A549 (cell line): ENCODE measurements at regions not wholly inside any gene's neighbourhood (a gene's known extent, or its start where the extent isn't known, plus 50 kb on each side); places are given as distances from the start of the nearest gene placed in this dataset.
A peak's percentile ranks its signal among the peaks of the same experiment; 100 is the strongest.

Source experiments
- ATAC-seq, 2 experiments: fragments of 200-7000 bp in 1 of 2; fragments of >200 bp in 1 of 2; cut with Nextera tagmentation in 1 of 2; cut with Tn5 transposase in 1 of 2; 3 replicates each; pipeline versions ENCODE4 v1.8.0 to v1.9.1; 2018 to 2020; ENCODE audit warnings: mild to moderate bottlenecking in 1 of 2, moderate library complexity in 1 of 2
- CTCF ChIA-PET: fragments of 300-600 bp; sonication (Branson Sonifier 250); formaldehyde crosslinking; extraction: SDS; loops from one replicate; lab custom pipeline; 2021; ENCODE audit warnings: antibody characterized with exemption, inconsistent platforms; lab: Yijun Ruan, JAX
- POLR2A ChIA-PET: fragments of 350-600 bp; formaldehyde crosslinking; extraction: SDS; loops from one replicate; lab custom pipeline; 2021; ENCODE audit warnings: antibody characterized with exemption, inconsistent platforms; lab: Yijun Ruan, JAX
- DNase-seq, 2 experiments: peaks; one replicate each; pipeline versions ENCODE4 v3.0.0 to v3.0.0-alpha.2; 2011 to 2016; ENCODE audit warnings: low read depth in 1 of 2, low spot score in 1 of 2
- FAIRE-seq: peaks from 2 replicates; lab custom pipeline; 2011; peaks lifted over from hg19 to GRCh38; lab: Jason Lieb, UNC
- H3K27ac ChIP-seq, 2 experiments: fragments of >200 bp; sonication (Bioruptor Twin); formaldehyde crosslinking; 3 replicates each; pipeline ENCODE4 v1.5.1; 2016 to 2017
- H3K4me1 ChIP-seq: fragments of >200 bp; sonication (Bioruptor Twin); formaldehyde crosslinking; 3 replicates; pipeline ENCODE4 v1.6.1; 2016
- H3K4me2 ChIP-seq: fragments of >200 bp; sonication (Bioruptor Twin); formaldehyde crosslinking; 3 replicates; pipeline ENCODE4 v1.6.1; 2016
- H3K4me3 ChIP-seq: fragments of >200 bp; sonication (Bioruptor Twin); formaldehyde crosslinking; 3 replicates; pipeline ENCODE4 v1.5.1; 2016
- H3K9me3 ChIP-seq: fragments of >200 bp; sonication (Bioruptor Twin); formaldehyde crosslinking; 3 replicates; pipeline ENCODE4 v1.6.1; 2016
- BCL3 ChIP-seq: fragments of >200 bp; sonication (Bioruptor Twin); formaldehyde crosslinking; IDR thresholded peaks from 3 replicates; pipeline ENCODE4 v1.6.1; 2016
- CHD2 ChIP-seq: fragments of 150-350 bp; IDR thresholded peaks from 2 replicates; pipeline ENCODE4 v1.6.1; 2014; ENCODE audit warnings: low read length; ENCODE audit not compliant: partially characterized antibody
- EHF ChIP-seq: fragments of 250-450 bp; sonication (Bioruptor Pico); IDR thresholded peaks from 2 replicates; pipeline ENCODE4 v1.5.0; 2020; ENCODE audit warnings: mild to moderate bottlenecking
- FOSB ChIP-seq: fragments of 250-450 bp; sonication (Bioruptor Pico); IDR thresholded peaks from 2 replicates; pipeline ENCODE4 v1.5.0; 2020; ENCODE audit warnings: mild to moderate bottlenecking, moderate library complexity
- FOSL2 ChIP-seq, 2 experiments: fragments of 450-650 bp in 1 of 2; fragments of >200 bp in 1 of 2; sonication (Bioruptor Twin) in 1 of 2; formaldehyde crosslinking; IDR thresholded peaks; 2 replicates each; pipeline versions ENCODE4 v1.5.0 to v1.6.1; 2016 to 2020; ENCODE audit warnings: mild to moderate bottlenecking in 1 of 2, moderate library complexity in 1 of 2
- GATA3 ChIP-seq: IDR thresholded peaks from 2 replicates; pipeline ENCODE4 v1.6.1; 2012; ENCODE audit warnings: borderline replicate concordance
- JUN ChIP-seq, 2 experiments: fragments of >200 bp; sonication (Bioruptor Twin); formaldehyde crosslinking; IDR thresholded peaks; 2 replicates in 1 of 2; 3 replicates in 1 of 2; pipeline ENCODE4 v1.6.1; 2016 to 2017
- KDM1A ChIP-seq: fragments of 200-600 bp; sonication (generic); IDR thresholded peaks from 2 replicates; pipeline ENCODE4 v1.6.1; 2016; ENCODE audit warnings: low read depth, mild to moderate bottlenecking
- MAFK ChIP-seq: fragments of 450-650 bp; IDR thresholded peaks from 2 replicates; pipeline ENCODE4 v1.6.1; 2014; ENCODE audit not compliant: partially characterized antibody
- NFE2L2 ChIP-seq: fragments of 150-350 bp; conservative IDR thresholded peaks from 2 replicates; pipeline ENCODE4 v1.6.1; 2014; ENCODE audit warnings: low read length
- POLR2A ChIP-seq: IDR thresholded peaks from 2 replicates; pipeline ENCODE4 v1.6.1; 2012; ENCODE audit warnings: mild to moderate bottlenecking, low read length
- RAD21 ChIP-seq, 2 experiments: fragments of >200 bp in 1 of 2; sonication (Bioruptor Twin) in 1 of 2; formaldehyde crosslinking in 1 of 2; IDR thresholded peaks in 1 of 2; conservative IDR thresholded peaks in 1 of 2; 2 replicates in 1 of 2; 3 replicates in 1 of 2; pipeline ENCODE4 v1.6.1; 2012 to 2018; ENCODE audit warnings: inconsistent platforms in 1 of 2
- RFX5 ChIP-seq: fragments of 450-650 bp; IDR thresholded peaks from 2 replicates; pipeline ENCODE4 v1.7.1; 2014; ENCODE audit warnings: antibody characterized with exemption, mild to moderate bottlenecking, moderate library complexity
- SMC3 ChIP-seq: fragments of >200 bp; sonication (Bioruptor Twin); formaldehyde crosslinking; IDR thresholded peaks from 3 replicates; pipeline ENCODE4 v1.6.1; 2018; ENCODE audit warnings: inconsistent platforms
- SREBF2 ChIP-seq: fragments of 450-650 bp; IDR thresholded peaks from 2 replicates; pipeline ENCODE4 v1.6.1; 2014; ENCODE audit warnings: mild to moderate bottlenecking, moderate library complexity
- USF2 ChIP-seq: fragments of 450-650 bp; IDR thresholded peaks from 2 replicates; pipeline ENCODE4 v1.6.1; 2014; ENCODE audit warnings: antibody characterized with exemption
- ZSCAN20 ChIP-seq: fragments of 250-450 bp; sonication (Bioruptor Pico); IDR thresholded peaks from 2 replicates; pipeline ENCODE4 v1.8.0; 2022; ENCODE audit warnings: mild to moderate bottlenecking, moderate library complexity
- WGBS: methylation state at CpG from one replicate; pipeline ENCODE4 v1.1.6; 2017; ENCODE audit errors: missing lambda C conversion rate; 5-methylcytosine and 5-hydroxymethylcytosine counted together
- TF ChIP-seq, protein P1 (sequence below): IDR thresholded peaks from 2 replicates; pipeline ENCODE4 v1.6.1; 2012
- TF ChIP-seq, protein P2 (sequence below): fragments of >200 bp; sonication (Bioruptor Twin); formaldehyde crosslinking; IDR thresholded peaks from 3 replicates; pipeline ENCODE4 v1.5.1; 2016

DNA sequence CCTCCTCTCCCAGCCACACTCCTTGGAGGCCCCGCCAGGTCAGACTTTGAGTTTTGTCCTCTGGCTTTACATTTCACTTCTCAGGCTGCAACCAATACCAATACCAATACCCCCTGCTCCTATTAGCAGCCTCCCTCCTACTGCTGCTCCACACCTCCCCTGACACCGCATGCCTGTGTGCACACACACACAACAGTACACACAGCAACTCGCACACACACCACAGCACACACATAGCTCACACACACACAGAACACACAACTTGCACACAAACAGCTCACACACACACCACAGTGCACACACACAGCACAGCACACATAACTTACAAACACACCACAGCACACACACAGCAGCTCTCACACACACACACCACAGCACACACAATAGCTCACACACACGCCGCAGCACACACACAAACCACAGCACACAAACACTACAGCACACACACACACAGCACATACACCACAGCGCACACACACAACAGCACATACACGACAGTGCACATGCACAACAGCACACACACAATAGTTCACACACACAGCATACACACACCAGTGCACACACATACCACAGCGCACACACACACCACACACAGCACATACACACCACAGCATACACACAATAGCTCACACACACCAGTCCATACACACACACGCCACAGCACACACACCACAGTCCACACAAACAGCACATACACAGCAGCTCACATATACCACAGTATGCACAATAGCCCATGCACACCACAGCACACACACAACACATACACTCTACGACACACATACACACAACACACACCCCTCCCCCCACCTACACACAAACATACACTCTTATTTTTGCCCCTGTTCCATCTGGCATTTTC lies 204.7 kb downstream of the UACA start:
- no peak for FAIRE-seq
- CTCF ChIA-PET: interaction anchor here (1.3 to 1.4 kb wide), 2 partner anchors 10 to 27 kb away, joined by 4 to 6 read pairs; no protein-coding TSS in a partner anchor
- H3K4me3 ChIP-seq: no peak overlapping the region
- H3K27ac ChIP-seq: no peak overlapping the region
- H3K9me3 ChIP-seq: no peaks in the 10 kb centered on the region
- WGBS: 85% methylated on average over 10 of the region's 10 CpGs
- no peak for TF ChIP-seq ZSCAN20 (CRISPR knock-in tag)
- TF ChIP-seq KDM1A: no peak
- no peak for TF ChIP-seq NFE2L2
- no peak; the same call in 1 of the 2 replicates for TF ChIP-seq POLR2A
- no peak for TF ChIP-seq EHF (CRISPR knock-in tag)
- DNase-seq: no peak
- no peak overlapping the region for H3K4me2 ChIP-seq
- POLR2A ChIA-PET: no interaction called here
- no peaks in the 10 kb centered on the region for H3K4me1 ChIP-seq
- ATAC-seq: no peak; a peak in 1 of 6 replicates

- Histone ChIP-seq H3K4me2 (no peak overlapping the region), H3K9me3 (no peaks in the 10 kb centered on the region), H3K4me3 (no peak overlapping the region), H3K4me1 (no peaks in the 10 kb centered on the region), H3K27ac (no peak overlapping the region)
- POLR2A ChIA-PET: no interaction called here
- DNase-seq: no peak
- no peak for FAIRE-seq
- peak; percentile 44 to 64; a peak in 5 of 6 replicates for ATAC-seq
- WGBS: 73% methylated on average over 3 of the region's 3 CpGs
- TF ChIP-seq RAD21 (conservative IDR thresholded peaks at IDR 0.05 in 1 of 2, IDR thresholded peaks at IDR 0.05 in 1 of 2) (no peak), FOSL2 (IDR thresholded peaks at IDR 0.05) (no peak), FOSL2 (CRISPR knock-in tag; IDR thresholded peaks at IDR 0.05) (no peak), USF2 (no peak), RFX5 (no peak), SREBF2 (no peak), FOSB (CRISPR knock-in tag) (no peak), ZSCAN20 (CRISPR knock-in tag) (no peak), MAFK (no peak), JUN (IDR thresholded peaks at IDR 0.05) (no peak), GATA3 (no peak), BCL3 (no peak), POLR2A (no peak), SMC3 (no peak), CHD2 (no peak)
- TF ChIP-seq, protein P1, sequence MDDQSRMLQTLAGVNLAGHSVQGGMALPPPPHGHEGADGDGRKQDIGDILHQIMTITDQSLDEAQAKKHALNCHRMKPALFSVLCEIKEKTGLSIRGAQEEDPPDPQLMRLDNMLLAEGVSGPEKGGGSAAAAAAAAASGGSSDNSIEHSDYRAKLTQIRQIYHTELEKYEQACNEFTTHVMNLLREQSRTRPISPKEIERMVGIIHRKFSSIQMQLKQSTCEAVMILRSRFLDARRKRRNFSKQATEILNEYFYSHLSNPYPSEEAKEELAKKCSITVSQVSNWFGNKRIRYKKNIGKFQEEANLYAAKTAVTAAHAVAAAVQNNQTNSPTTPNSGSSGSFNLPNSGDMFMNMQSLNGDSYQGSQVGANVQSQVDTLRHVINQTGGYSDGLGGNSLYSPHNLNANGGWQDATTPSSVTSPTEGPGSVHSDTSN: no peak
- TF ChIP-seq, protein P2, sequence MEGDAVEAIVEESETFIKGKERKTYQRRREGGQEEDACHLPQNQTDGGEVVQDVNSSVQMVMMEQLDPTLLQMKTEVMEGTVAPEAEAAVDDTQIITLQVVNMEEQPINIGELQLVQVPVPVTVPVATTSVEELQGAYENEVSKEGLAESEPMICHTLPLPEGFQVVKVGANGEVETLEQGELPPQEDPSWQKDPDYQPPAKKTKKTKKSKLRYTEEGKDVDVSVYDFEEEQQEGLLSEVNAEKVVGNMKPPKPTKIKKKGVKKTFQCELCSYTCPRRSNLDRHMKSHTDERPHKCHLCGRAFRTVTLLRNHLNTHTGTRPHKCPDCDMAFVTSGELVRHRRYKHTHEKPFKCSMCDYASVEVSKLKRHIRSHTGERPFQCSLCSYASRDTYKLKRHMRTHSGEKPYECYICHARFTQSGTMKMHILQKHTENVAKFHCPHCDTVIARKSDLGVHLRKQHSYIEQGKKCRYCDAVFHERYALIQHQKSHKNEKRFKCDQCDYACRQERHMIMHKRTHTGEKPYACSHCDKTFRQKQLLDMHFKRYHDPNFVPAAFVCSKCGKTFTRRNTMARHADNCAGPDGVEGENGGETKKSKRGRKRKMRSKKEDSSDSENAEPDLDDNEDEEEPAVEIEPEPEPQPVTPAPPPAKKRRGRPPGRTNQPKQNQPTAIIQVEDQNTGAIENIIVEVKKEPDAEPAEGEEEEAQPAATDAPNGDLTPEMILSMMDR: no peak
- TF ChIP-seq, all 56 proteins: peak for 0
- CTCF ChIA-PET: interaction anchor here (3.6 kb wide), 1 partner anchor 69 kb away, joined by 15 read pairs; no protein-coding TSS in a partner anchor
Measured at GRCh38 chr15:70557521-70558258, 205.7 kb downstream of the UACA start.
